Endothelial cell of umbilical vein (primary cell): ENCODE measurements at regions not wholly inside any gene's neighbourhood (a gene's known extent, or its start where the extent isn't known, plus 50 kb on each side); places are given as distances from the start of the nearest gene placed in this dataset.

Experiments used
- BruUV-seq: library from RNA; stranded (reverse); fragments of 400-500 nt; replicated peaks from 2 replicates; lab custom pipeline; 2021; lab: Mats Ljungman, UMichigan
- CTCF ChIA-PET: fragments of 300-600, 350-600 bp; sonication (Branson Sonifier 250); formaldehyde crosslinking; loops from one replicate; lab custom pipeline; 2021; ENCODE audit warnings: antibody characterized with exemption, inconsistent platforms; lab: Charles Lee
- POLR2A ChIA-PET: fragments of 300-600, 350-600 bp; sonication (Branson Sonifier 250); formaldehyde crosslinking; loops from one replicate; lab custom pipeline; 2021; ENCODE audit warnings: antibody characterized with exemption, inconsistent platforms; lab: Charles Lee
- DNase-seq: peaks from one replicate; pipeline ENCODE4 v3.0.0-alpha.2; 2011; ENCODE audit warnings: low read depth, low spot score
- FAIRE-seq: peaks from 2 replicates; lab custom pipeline; 2011; peaks lifted over from hg19 to GRCh38; lab: Jason Lieb, UNC
- H2AFZ ChIP-seq: 2 replicates; pipeline ENCODE4 v1.6.0; 2012; ENCODE audit warnings: low read depth, low read length, control low read depth, inconsistent platforms
- H3K27ac ChIP-seq: 2 replicates; pipeline ENCODE4 v1.5.1; 2011; ENCODE audit warnings: low read depth, mild to moderate bottlenecking, control low read depth, low read length, moderate library complexity; ENCODE audit not compliant: insufficient read depth
- H3K27me3 ChIP-seq, 2 experiments: 2 replicates each; pipeline versions ENCODE4 v1.6.0 to v1.6.1; 2011; ENCODE audit warnings: low read length in 2 of 2, mixed read lengths in 1 of 2; ENCODE audit not compliant: control insufficient read depth in 2 of 2, insufficient read depth in 2 of 2
- H3K36me3 ChIP-seq, 2 experiments: 2 replicates in 1 of 2; 3 replicates in 1 of 2; pipeline ENCODE4 v1.5.1; 2011; ENCODE audit warnings: low read length in 2 of 2, mild to moderate bottlenecking in 1 of 2, moderate library complexity in 1 of 2; ENCODE audit not compliant: control insufficient read depth in 2 of 2, insufficient read depth in 2 of 2; ENCODE audit errors: extremely low read depth in 1 of 2
- H3K4me1 ChIP-seq: 3 replicates; pipeline ENCODE4 v1.5.1; 2011; ENCODE audit warnings: mild to moderate bottlenecking, low read length; ENCODE audit not compliant: control insufficient read depth, insufficient read depth; ENCODE audit errors: extremely low read depth
- H3K4me2 ChIP-seq: 2 replicates; pipeline ENCODE4 v1.6.1; 2011; ENCODE audit warnings: low read length, control low read depth, mixed read lengths; ENCODE audit not compliant: insufficient read depth
- H3K4me3 ChIP-seq, 3 experiments: fragments of 200-600 bp in 1 of 3; sonication (generic), shearing (Covaris generic) in 1 of 3; replicated peaks in 1 of 3; 2 replicates each; pipeline ENCODE4 v1.5.1; 2011 to 2016; ENCODE audit warnings: control low read depth in 3 of 3, low read length in 3 of 3, mild to moderate bottlenecking in 2 of 3, inconsistent platforms in 1 of 3, low read depth in 1 of 3, moderate library complexity in 1 of 3; ENCODE audit not compliant: insufficient read depth in 1 of 3
- H3K79me2 ChIP-seq: 2 replicates; pipeline ENCODE4 v1.6.0; 2012; ENCODE audit warnings: low read length, inconsistent platforms; ENCODE audit not compliant: control insufficient read depth, insufficient read depth
- H3K9ac ChIP-seq: replicated peaks from 2 replicates; pipeline ENCODE3; 2011; ENCODE audit warnings: low read length, control low read depth; ENCODE audit not compliant: insufficient read depth; ENCODE audit errors: extremely low read depth
- H3K9me1 ChIP-seq: replicated peaks from 3 replicates; pipeline ENCODE4 v1.6.0; 2011; ENCODE audit warnings: mild to moderate bottlenecking, low read length; ENCODE audit not compliant: control insufficient read depth, insufficient read depth; ENCODE audit errors: extremely low read depth
- H3K9me3 ChIP-seq: replicated peaks from 2 replicates; pipeline ENCODE4 v1.5.1; 2012; ENCODE audit warnings: low read length, inconsistent platforms; ENCODE audit not compliant: control insufficient read depth, insufficient read depth
- H4K20me1 ChIP-seq: replicated peaks from 2 replicates; pipeline ENCODE3; 2011; ENCODE audit warnings: mild to moderate bottlenecking, low read length; ENCODE audit not compliant: control insufficient read depth, insufficient read depth; ENCODE audit errors: extremely low read depth
- CTCF ChIP-seq, 2 donors: IDR thresholded peaks; 1 replicate in 1 of 2; 2 replicates in 1 of 2; pipeline ENCODE4 v1.5.1; 2011; ENCODE audit warnings: low read length in 2 of 2, mild to moderate bottlenecking in 2 of 2, moderate library complexity in 2 of 2, control low read depth in 1 of 2, inconsistent platforms in 1 of 2, low read depth in 1 of 2; ENCODE audit not compliant: insufficient read depth in 1 of 2; ENCODE audit errors: extremely low read depth in 1 of 2
- EZH2 ChIP-seq: IDR thresholded peaks from 2 replicates; pipeline ENCODE4 v1.6.1; 2012; ENCODE audit warnings: borderline replicate concordance, low read depth, mild to moderate bottlenecking, moderate library complexity, low read length, inconsistent platforms; ENCODE audit not compliant: severe bottlenecking
- FOS ChIP-seq: IDR thresholded peaks from 2 replicates; pipeline ENCODE4 v1.6.1; 2011; ENCODE audit warnings: mild to moderate bottlenecking, low read length, moderate library complexity, borderline replicate concordance; ENCODE audit not compliant: insufficient read depth
- GATA2 ChIP-seq: IDR thresholded peaks from 2 replicates; pipeline ENCODE4 v1.7.0; 2011; ENCODE audit warnings: low read depth, mild to moderate bottlenecking, moderate library complexity, mixed read lengths, low read length; ENCODE audit not compliant: insufficient read length, insufficient read depth
- JUN ChIP-seq: IDR thresholded peaks from 2 replicates; pipeline ENCODE4 v1.6.1; 2011; ENCODE audit warnings: borderline replicate concordance, low read depth; ENCODE audit not compliant: insufficient read length, insufficient read depth
- MYC ChIP-seq: IDR thresholded peaks from one replicate; pipeline ENCODE4 v1.6.1; 2011; ENCODE audit warnings: mild to moderate bottlenecking, low read depth, low read length
- POLR2A ChIP-seq: IDR thresholded peaks from 2 replicates; pipeline ENCODE4 v1.6.1; 2012; ENCODE audit warnings: low read depth, mild to moderate bottlenecking, control low read depth, low read length
- POLR2AphosphoS5 ChIP-seq: IDR thresholded peaks from 2 replicates; pipeline ENCODE4 v1.6.1; 2012; ENCODE audit warnings: low read depth, mild to moderate bottlenecking, control low read depth, low read length, moderate library complexity; ENCODE audit not compliant: insufficient read depth
- dilution Hi-C: fragments of 300-500 bp; cut with MboI; formaldehyde crosslinking; loops from one replicate; pipeline ENCODE4 v1.15.0; 2019; ENCODE audit warnings: low sequenced_read_pairs; ENCODE audit not compliant: extremely low pct_ligation_motif_present
- intact Hi-C: fragments of 100-400 bp; cut with micrococcal nuclease; formaldehyde crosslinking; loops from one replicate; pipeline ENCODE4 v1.10.0; 2022
- TF ChIP-seq, protein P1 (sequence below): IDR thresholded peaks from 2 replicates; pipeline ENCODE4 v1.6.1; 2011; ENCODE audit not compliant: insufficient read depth, insufficient read length

DNA sequence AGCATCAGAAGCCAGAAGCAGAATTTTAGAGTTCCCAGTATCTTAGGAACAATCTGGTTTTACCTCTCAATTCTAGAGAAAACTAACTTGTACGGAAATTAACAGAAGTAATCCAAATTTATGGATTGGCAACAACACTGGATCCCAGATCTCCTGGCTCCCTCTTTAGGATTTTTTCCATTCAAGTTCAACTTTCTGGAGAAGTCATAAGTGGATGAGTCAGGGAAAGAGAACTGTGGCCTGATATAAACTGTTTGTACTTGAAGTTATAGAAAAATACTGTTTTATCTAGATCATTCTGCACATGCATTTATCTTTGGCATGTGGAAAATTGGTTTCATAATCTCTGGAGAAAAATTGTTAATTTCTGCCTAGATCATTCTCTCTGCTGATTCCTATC is 380.4 kb downstream of the PCDH7 start:
- no peaks in the 10 kb centered on the region for H3K9me1 ChIP-seq
- CTCF ChIA-PET, result interaction anchor here (1.1 to 1.3 kb wide), 3 partner anchors 9 to 54 kb away, joined by 3 read pairs; no protein-coding TSS in a partner anchor
- DNase-seq (no peak), FAIRE-seq (no peak)
- no peak overlapping the region for H3K4me3 ChIP-seq
- H3K4me2 ChIP-seq, result no peak overlapping the region
- H4K20me1 ChIP-seq, result no peaks in the 10 kb centered on the region
- no peaks in the 10 kb centered on the region for H3K4me1 ChIP-seq
- POLR2A ChIA-PET, result no interaction called here
- H3K36me3 ChIP-seq, result no peaks in the 10 kb centered on the region
- H3K79me2 ChIP-seq, result no peaks in the 10 kb centered on the region
- BruUV-seq, result no TSS peak
- H3K9ac ChIP-seq, result no peak overlapping the region
- dilution Hi-C loops, result no loop called here
- H3K27ac ChIP-seq, result no peak overlapping the region
- TF ChIP-seq, protein P1, sequence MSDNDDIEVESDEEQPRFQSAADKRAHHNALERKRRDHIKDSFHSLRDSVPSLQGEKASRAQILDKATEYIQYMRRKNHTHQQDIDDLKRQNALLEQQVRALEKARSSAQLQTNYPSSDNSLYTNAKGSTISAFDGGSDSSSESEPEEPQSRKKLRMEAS, result no peak
- TF ChIP-seq EZH2 (no peak), POLR2AphosphoS5 (no peak), CTCF (IDR thresholded peaks at IDR 0.05; ENCODE audit: extremely low read depth in 1 of 2, insufficient read depth in 1 of 2, low read depth in 1 of 2, low read length in 2 of 2) (no peak)
- H3K9me3 ChIP-seq, result no peaks in the 10 kb centered on the region
- intact Hi-C loops, result no loop called here
- H2AFZ ChIP-seq, result no peak overlapping the region
- H3K27me3 ChIP-seq, result no peaks in the 10 kb centered on the region

- no peak overlapping the region for H3K4me2 ChIP-seq
Observed at GRCh38 chr4:31104043-31104442, 383.9 kb downstream of the PCDH7 start.

More at GRCh38 chr4:31104043-31104442, 383.9 kb downstream of the PCDH7 start:
- no peaks in the 10 kb centered on the region for H3K36me3 ChIP-seq
- ChIA-PET CTCF (interaction anchor here (1.5 to 1.6 kb wide), 2 partner anchors 9 to 383 kb away, joined by 4 read pairs; no protein-coding TSS in a partner anchor), POLR2A (no interaction called here)
- DNase-seq (no peak), FAIRE-seq (no peak)
- H3K27me3 ChIP-seq, result no peaks in the 10 kb centered on the region
- H3K9me1 ChIP-seq, result no peaks in the 10 kb centered on the region
- intact Hi-C loops (no loop called here), dilution Hi-C loops (no loop called here)
- H2AFZ ChIP-seq, result no peak overlapping the region
- BruUV-seq, result no TSS peak
- no peaks in the 10 kb centered on the region for H4K20me1 ChIP-seq
- no peak overlapping the region for H3K4me3 ChIP-seq
- H3K9me3 ChIP-seq, result no peaks in the 10 kb centered on the region
- no peak overlapping the region for H3K27ac ChIP-seq
- H3K4me1 ChIP-seq, result peaks cover 22% of the 10 kb centered on the region
- H3K79me2 ChIP-seq, result no peaks in the 10 kb centered on the region
- no peak overlapping the region for H3K9ac ChIP-seq
- TF ChIP-seq EZH2, result no peak
- no peak for TF ChIP-seq FOS
- no peak for TF ChIP-seq POLR2A
- TF ChIP-seq GATA2, result no peak
- no peak for TF ChIP-seq CTCF (IDR thresholded peaks at IDR 0.05; ENCODE audit: extremely low read depth in 1 of 2, insufficient read depth in 1 of 2, low read depth in 1 of 2, low read length in 2 of 2)
- no peak for TF ChIP-seq POLR2AphosphoS5
- TF ChIP-seq, protein P1, result no peak
- TF ChIP-seq JUN, result no peak
- TF ChIP-seq MYC, result no peak
